Esophagus squamous epithelium (tissue), 4 donors: ENCODE measurements at regions not wholly inside any gene's neighbourhood (a gene's known extent, or its start where the extent isn't known, plus 50 kb on each side); places are given as distances from the start of the nearest gene placed in this dataset.

Source experiments
- CTCF ChIP-seq, 6 experiments: fragments of 450-650 bp in 4 of 6; fragments of 200-600 bp in 2 of 6; sonication (generic) in 2 of 6; IDR thresholded peaks; one replicate each; pipeline ENCODE4 v1.5.1; 2016 to 2019; ENCODE audit warnings: antibody characterized with exemption in 6 of 6, mild to moderate bottlenecking in 4 of 6, moderate library complexity in 4 of 6
- POLR2A ChIP-seq, 4 donors: fragments of 450-650 bp; IDR thresholded peaks; one replicate each; pipeline ENCODE4 v1.6.1; 2017; ENCODE audit warnings: antibody characterized with exemption in 4 of 4, mild to moderate bottlenecking in 4 of 4, moderate library complexity in 3 of 4

DNA sequence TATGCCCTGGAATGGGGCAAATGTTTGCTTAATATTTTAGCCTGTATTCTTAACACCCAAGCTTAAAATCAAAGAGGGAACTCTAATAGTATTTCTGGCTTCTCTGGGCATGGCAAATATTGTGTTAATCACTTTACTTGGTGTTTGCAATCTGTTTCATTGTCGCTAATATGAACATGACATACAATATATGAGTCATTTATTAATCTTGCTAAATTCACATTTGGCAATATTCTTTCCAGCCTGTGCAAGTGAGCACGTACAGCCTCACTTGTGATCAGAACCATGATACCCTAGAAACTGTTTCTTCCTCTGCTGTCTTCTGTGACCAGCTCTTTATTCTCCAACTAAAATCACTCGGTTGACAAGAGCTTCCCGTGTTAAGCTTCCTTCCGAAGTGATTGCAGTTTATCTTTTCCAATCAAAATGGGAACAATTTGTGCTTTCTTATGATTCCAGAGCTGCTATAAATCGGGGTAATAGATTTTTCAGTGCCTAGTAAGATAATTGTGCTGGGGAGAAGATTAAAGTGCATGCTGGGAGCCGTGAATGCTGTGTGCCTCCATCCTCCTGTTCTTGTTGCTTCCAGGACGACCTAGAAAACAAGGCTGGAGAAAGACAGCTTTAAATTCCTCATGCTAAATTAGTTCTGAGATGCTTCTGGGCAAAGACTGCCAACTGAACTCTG lies 153.0 kb upstream of the TMTC4 start:
- no peak for TF ChIP-seq CTCF (IDR thresholded peaks at IDR 0.05)
- no peak for TF ChIP-seq POLR2A (IDR thresholded peaks at IDR 0.05)
